HG02610 (cell line): ENCODE measurements at regions not wholly inside any gene's neighbourhood (a gene's known extent, or its start where the extent isn't known, plus 50 kb on each side); places are given as distances from the start of the nearest gene placed in this dataset.
A peak's percentile ranks its signal among the peaks of the same experiment; 100 is the strongest.

Experiments used
- ATAC-seq: cut with Tn5 transposase; IDR thresholded peaks from one replicate; pipeline ENCODE4 v1.9.1; 2021; ENCODE audit warnings: mild to moderate bottlenecking, moderate library complexity; ENCODE audit not compliant: unreplicated experiment

GRCh38 chr4:121526509-121526908, 145.7 kb upstream of the QRFPR start:
- ATAC-seq: no peak

- no peak for ATAC-seq
Measured at GRCh38 chr4:121519236-121519838, 138.5 kb upstream of the QRFPR start.

- ATAC-seq: no peak
Measured at GRCh38 chr4:121517241-121517640, 136.4 kb upstream of the QRFPR start.

- ATAC-seq: no peak
Measured at GRCh38 chr4:121514443-121514842, 133.6 kb upstream of the QRFPR start.

- peak; percentile 90 for ATAC-seq
Measured at GRCh38 chr4:121510341-121510874, 129.6 kb upstream of the QRFPR start.

- ATAC-seq: no peak
Measured at GRCh38 chr4:121485190-121485804, 104.5 kb upstream of the QRFPR start.

GRCh38 chr4:121484633-121485032, 103.8 kb upstream of the QRFPR start:
- peak; percentile 95 for ATAC-seq

GRCh38 chr4:121479808-121480207, 99.0 kb upstream of the QRFPR start:
- ATAC-seq: no peak

GRCh38 chr4:121477480-121477879, 96.7 kb upstream of the QRFPR start:
- ATAC-seq: no peak

- no peak for ATAC-seq
Measured at GRCh38 chr4:121477079-121477478, 96.3 kb upstream of the QRFPR start.

- peak; percentile 67 for ATAC-seq
Measured at GRCh38 chr4:121472937-121473721, 92.3 kb upstream of the QRFPR start.

GRCh38 chr4:121464854-121465253, 84.0 kb upstream of the QRFPR start:
- no peak for ATAC-seq

- peak; percentile 85 for ATAC-seq
Measured at GRCh38 chr4:121462660-121463261, 81.9 kb upstream of the QRFPR start.

- ATAC-seq: no peak
Measured at GRCh38 chr4:121459026-121459425, 78.2 kb upstream of the QRFPR start.

- ATAC-seq: no peak
Measured at GRCh38 chr4:121457278-121457875, 76.6 kb upstream of the QRFPR start.

GRCh38 chr4:121455285-121455684, 74.5 kb upstream of the QRFPR start:
- ATAC-seq: no peak

GRCh38 chr4:121454251-121454979, 73.6 kb upstream of the QRFPR start:
- ATAC-seq: no peak

GRCh38 chr4:121451310-121451709, 70.5 kb upstream of the QRFPR start:
- ATAC-seq: no peak

- no peak for ATAC-seq
Measured at GRCh38 chr4:121449416-121449815, 68.6 kb upstream of the QRFPR start.

GRCh38 chr4:121448231-121448630, 67.4 kb upstream of the QRFPR start:
- no peak for ATAC-seq
